ENCODE measurements at regions not wholly inside any gene's neighbourhood (a gene's known extent, or its start where the extent isn't known, plus 50 kb on each side); places are given as distances from the start of the nearest gene placed in this dataset.

GRCh38 chr1:30348147-30348546 lies 375.2 kb downstream of the MATN1 start:
- FAIRE-seq = no peak
- DNase-seq (ENCODE audit: insufficient read length, low spot score) = no peak
- no peak for TF ChIP-seq CTCF (IDR thresholded peaks at IDR 0.05; ENCODE audit: insufficient read depth, missing control alignments)

DNA sequence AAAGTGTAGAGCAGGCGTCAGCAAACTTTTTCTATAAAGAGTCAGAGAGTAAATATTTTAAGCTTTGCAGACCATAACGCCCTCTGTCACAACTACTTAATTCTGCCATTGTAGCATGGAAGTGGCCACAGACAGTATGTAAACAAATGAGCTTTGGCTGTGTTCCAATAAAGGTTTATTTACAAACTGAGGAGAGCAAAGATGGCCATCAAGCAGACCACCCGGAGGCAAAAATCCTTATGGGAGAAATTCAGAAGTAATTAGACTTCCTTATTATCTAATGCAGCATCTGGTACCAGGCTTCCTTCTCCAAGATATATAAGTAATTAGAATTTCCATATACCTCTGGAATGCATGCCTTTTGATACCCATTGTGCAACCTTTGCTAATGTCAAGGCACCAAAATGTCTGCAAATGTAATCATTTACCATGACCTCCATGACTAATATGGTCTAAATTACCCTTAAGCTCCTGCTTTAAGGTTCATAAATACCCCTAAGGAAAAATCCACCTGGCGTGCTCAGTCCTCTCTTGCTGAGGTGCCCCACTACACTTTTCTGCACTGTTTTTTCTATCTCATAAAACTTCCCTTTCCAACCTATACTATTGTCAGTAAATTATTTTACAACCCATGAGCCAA lies 377.8 kb downstream of the MATN1 start:
- no peak for TF ChIP-seq CTCF (IDR thresholded peaks at IDR 0.05; ENCODE audit: insufficient read depth, missing control alignments)
- no peak for DNase-seq (ENCODE audit: insufficient read length, low spot score)
- FAIRE-seq = no peak

DNA sequence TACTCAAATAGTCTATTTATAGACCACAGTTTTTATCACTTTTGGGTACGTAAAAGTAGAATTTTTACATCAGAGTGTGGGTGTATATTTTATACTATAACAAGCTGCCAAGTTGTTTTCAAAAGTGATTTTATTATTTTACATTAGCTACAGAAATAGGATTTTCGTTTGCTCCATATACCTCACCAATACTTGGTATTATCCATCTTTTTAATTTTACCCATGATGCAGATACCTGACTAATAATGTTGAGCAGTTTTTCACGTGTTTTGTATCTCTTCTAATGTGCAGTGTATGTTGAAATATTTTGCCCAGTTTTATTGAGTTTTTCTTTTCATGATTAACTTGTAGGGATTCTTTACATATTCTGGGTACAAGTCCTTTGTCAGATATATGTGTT lies 379.8 kb downstream of the MATN1 start:
- no peak for TF ChIP-seq CTCF (IDR thresholded peaks at IDR 0.05; ENCODE audit: insufficient read depth, missing control alignments)
- DNase-seq (ENCODE audit: insufficient read length, low spot score) = no peak
- FAIRE-seq = no peak

GRCh38 chr1:30342535-30343141 lies 380.7 kb downstream of the MATN1 start:
- FAIRE-seq = no peak
- no peak for DNase-seq (ENCODE audit: insufficient read length, low spot score)
- TF ChIP-seq CTCF (IDR thresholded peaks at IDR 0.05; ENCODE audit: insufficient read depth, missing control alignments) = no peak

DNA sequence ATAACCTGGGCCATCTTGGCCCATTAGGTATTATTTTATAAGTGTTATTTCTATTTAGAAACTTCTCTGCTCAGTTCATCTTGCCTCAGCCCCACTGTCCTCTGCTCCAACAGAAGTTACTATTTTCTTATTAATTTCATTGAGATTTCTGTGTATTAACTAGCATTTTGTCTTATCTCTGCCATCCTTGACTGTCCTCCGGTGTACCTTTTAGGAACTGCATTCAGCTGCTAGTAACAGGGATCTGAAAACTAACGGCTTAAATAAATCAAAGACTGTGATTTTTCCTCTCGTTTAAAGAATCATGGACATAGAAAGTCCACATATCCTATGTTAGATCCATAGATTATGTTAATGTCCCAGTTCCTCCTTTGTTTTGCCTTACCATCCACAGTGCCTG lies 382.5 kb downstream of the MATN1 start:
- no peak for DNase-seq (ENCODE audit: insufficient read length, low spot score)
- FAIRE-seq = no peak
- TF ChIP-seq CTCF (IDR thresholded peaks at IDR 0.05; ENCODE audit: insufficient read depth, missing control alignments) = no peak

DNA sequence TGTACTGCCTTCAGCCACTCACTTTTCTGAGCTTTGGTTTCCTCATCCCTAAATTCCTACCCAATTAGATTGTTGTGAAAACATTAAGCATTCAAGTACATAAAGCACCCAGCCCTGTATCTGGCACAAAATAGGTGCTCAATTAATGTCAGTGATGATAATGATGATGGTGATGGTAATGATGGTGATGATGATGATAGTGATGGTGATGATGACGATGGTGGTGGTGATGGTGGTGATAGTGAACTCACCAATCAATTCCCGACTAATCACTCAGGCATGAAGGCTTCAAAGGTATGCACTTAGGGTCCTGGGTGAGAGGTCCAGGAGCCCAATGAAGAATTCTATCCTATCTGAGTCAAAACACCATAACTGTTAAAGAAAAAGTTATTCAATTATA lies 383.5 kb downstream of the MATN1 start:
- TF ChIP-seq CTCF (IDR thresholded peaks at IDR 0.05; ENCODE audit: insufficient read depth, missing control alignments) = no peak

GRCh38 chr1:30338765-30339164 lies 384.6 kb downstream of the MATN1 start:
- TF ChIP-seq CTCF (IDR thresholded peaks at IDR 0.05; ENCODE audit: insufficient read depth, missing control alignments) = no peak
- DNase-seq (ENCODE audit: insufficient read length, low spot score) (no peak), FAIRE-seq (no peak)

More for the DNA sequence above, 383.5 kb downstream of the MATN1 start:
- FAIRE-seq = no peak
- DNase-seq (ENCODE audit: insufficient read length, low spot score) = no peak

Data from D721Med (cell line).